Retina (tissue), 1 donor: ENCODE measurements at regions not wholly inside any gene's neighbourhood (a gene's known extent, or its start where the extent isn't known, plus 50 kb on each side); places are given as distances from the start of the nearest gene placed in this dataset.
"Not testable (repeated sequence)": the region's sequence is repeated elsewhere in the genome, so short reads cannot be mapped to it uniquely, and the experiment has no call there.

Source experiments
- DNase-seq: peaks from one replicate; pipeline ENCODE4 v3.0.0-alpha.2; 2016

- not testable (repeated sequence) for DNase-seq
Observed at GRCh38 chr5:91446880-91447279, 63.8 kb upstream of the ARRDC3 start.

- no peak for DNase-seq
Observed at GRCh38 chr5:91443761-91444467, 60.8 kb upstream of the ARRDC3 start.

GRCh38 chr5:91443023-91443422, 59.9 kb upstream of the ARRDC3 start:
- DNase-seq, result no peak

GRCh38 chr5:91441082-91441481, 58.0 kb upstream of the ARRDC3 start:
- no peak for DNase-seq

- DNase-seq, result no peak
Observed at GRCh38 chr5:91438871-91439270, 55.8 kb upstream of the ARRDC3 start.

- DNase-seq, result no peak
Observed at GRCh38 chr5:91436241-91436640, 53.1 kb upstream of the ARRDC3 start.

GRCh38 chr5:91434348-91434747, 51.2 kb upstream of the ARRDC3 start:
- no peak for DNase-seq

GRCh38 chr5:91433861-91434260, 50.7 kb upstream of the ARRDC3 start:
- DNase-seq, result no peak
